HG03108 (cell line): ENCODE measurements at regions not wholly inside any gene's neighbourhood (a gene's known extent, or its start where the extent isn't known, plus 50 kb on each side); places are given as distances from the start of the nearest gene placed in this dataset.
"Not testable (repeated sequence)": the region's sequence is repeated elsewhere in the genome, so short reads cannot be mapped to it uniquely, and the experiment has no call there.

ENCODE experiments used
- ATAC-seq: cut with Tn5 transposase; IDR thresholded peaks from one replicate; pipeline ENCODE4 v1.9.1; 2021; ENCODE audit warnings: moderate library complexity; ENCODE audit not compliant: unreplicated experiment

DNA sequence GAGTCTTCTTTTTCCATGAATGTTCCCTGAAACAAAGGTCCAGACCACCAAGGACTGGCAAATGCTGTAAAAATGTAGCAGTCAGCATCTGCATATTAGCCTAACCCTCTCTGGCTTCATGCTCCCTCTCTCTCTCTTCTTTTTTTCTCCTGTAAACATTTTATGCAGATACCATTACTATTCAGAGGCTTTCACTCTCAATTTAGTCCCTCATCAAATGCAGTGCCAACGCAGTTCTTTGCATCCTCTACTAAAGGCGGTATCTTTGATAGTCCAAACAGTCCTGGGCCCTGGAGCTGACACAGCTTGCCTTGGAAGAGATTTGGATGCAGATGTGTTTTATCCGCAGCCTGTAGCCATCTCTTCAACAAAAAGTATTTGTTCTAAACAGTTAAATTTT lies 167.1 kb upstream of the MMS22L start:
- no peak for ATAC-seq

DNA sequence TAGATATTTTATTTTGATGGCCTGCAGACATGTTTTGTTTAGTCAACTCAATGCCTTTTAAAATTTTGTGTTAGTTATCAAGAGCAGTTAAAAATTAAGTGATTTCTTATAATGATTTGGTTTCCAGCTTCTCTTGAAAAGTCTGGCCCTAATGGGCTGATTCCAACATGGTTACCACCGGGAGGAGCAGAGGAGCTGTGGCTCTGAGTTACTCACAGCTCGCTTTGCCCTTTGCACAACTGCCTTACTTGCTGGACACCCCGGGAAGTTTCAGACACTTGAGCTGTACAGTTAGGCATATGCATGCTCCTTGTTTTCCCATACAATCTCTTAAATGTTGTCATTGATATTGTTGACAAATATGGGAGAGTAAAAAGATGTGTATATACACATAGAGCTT lies 173.1 kb upstream of the MMS22L start:
- ATAC-seq, result no peak

DNA sequence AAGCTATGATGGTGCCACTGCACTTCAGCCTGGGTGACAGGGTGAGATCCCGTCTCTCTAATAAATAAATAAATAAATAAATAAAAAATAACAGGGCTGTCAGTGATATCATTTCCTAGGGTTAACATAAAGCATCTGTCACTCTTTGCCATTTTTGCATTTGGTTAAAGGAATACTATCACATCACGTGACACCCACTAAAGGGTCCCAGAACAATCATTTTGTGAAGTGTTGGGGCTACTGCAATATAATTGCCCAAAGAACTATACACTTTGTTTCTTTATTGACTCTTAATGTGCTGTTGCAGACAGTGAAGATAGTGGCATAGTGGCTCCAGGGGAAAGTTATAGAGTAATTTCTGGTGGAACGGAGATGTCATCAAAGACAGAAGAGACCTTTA lies 176.5 kb upstream of the MMS22L start:
- no peak for ATAC-seq

DNA sequence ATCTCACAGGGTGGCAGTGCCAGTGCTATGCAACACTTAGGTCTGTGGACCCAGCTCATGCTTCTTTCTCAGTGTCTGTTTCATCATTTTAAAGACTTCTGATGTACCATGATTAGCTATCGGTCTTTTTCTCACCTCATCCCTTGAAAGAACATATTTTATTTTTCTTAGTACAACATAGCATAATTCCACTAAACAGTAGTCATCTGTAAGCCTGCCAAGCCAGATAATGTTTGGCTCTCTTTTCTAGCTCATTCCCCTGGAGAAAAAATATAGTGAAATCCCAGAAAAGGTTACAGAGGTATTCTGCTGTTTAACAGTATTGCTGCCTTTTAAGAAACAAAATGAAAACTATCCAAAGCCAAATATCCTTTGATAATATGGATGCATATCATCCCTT lies 177.0 kb upstream of the MMS22L start:
- no peak for ATAC-seq

DNA sequence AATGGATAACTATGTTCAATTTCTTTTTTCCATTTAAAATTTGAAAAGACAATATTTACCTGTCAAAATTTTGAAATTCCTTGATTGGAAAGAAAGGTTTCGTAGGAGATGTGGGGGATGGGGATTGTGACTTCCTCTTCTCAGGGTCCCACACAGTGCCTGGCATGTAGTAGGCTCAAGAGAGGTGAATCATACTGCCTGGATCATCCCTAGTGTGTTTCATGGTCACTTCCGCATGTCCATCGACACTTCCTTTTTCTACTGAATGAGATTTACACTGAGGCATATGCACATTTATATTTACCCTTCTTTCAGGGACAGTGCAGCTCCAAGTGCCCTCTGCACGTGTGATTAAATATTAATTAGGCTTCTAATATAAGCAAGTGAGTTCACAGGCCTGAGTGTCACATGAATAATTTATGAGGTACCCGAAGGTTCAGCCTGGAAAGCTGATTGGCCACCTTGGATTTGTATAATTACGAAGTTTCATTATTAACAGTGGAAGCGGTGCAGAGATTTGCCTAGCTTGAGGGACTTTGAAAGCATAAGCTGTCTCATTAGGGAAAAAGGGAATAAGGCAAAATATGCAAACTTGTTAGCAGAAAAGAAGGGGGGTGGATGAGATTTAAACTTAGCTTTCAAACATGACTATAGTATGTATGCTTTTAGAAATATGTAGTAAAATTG lies 177.5 kb upstream of the MMS22L start:
- no peak for ATAC-seq

DNA sequence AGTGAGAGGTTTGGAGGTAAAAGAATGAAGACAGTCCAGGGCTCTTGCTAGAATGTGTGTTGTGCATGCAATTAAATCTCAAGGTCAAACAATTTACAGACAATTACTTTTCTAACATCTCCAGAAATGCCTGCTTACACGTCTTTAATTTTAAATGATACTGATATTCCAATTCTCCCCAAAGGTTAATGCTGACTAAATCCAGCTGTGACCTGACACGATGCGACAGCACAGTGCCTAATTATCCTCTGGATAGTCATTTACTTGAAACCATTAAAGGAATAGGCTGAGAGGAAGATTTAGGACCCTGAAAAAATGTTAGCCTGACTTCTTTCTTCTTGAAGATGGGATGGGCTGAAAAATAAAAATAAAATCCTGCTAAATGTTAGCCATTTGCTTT lies 178.2 kb upstream of the MMS22L start:
- no peak for ATAC-seq

DNA sequence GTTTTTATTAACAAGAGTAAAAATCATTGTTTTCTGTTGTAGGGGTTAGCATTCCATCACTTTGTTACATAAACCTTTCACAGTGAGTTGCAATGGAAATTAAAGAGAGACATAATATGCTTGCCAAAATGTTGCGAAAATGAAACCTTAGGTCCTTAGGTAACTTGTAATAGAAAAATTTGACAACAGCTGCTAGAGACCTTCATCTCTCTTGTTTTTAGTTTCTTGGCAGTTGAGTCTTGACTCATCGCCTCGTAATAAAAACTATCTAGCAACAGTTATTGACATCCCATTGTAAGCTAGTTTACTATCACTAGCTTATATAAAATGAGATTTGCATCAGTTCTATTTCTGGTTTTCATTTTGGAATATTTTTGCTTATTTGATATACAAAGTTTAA lies 179.0 kb upstream of the MMS22L start:
- ATAC-seq, result no peak

DNA sequence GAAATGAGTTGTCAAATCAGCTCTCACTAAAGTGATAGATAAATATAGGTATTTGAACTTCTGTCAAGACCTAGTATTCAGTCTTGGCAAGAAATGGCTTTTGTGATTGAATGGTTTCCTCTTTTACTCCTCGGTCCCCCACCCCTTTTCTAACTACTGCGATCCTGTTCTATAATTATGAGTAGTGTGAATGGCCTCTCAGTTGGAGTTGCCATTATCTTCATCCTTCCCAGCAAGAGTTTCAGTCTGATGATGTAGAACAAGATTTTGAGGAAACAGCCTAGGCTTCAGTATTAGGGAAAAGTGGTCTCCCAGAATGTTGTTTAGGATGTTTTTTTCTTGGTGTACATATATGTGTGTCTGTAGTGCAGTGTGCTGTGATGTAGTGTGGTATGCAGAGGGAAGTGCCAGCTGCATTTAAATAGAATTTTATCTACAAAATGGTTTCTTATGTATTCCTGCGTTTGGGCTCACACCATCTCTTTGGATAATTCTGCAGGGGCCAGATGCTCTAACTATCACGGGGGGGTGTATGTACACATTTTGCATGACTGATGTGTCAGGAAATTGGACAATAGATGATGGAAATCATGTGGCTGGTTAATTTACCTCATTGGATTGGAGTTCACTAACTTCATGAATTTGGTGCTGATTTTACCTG lies 180.1 kb upstream of the MMS22L start:
- ATAC-seq, result no peak

DNA sequence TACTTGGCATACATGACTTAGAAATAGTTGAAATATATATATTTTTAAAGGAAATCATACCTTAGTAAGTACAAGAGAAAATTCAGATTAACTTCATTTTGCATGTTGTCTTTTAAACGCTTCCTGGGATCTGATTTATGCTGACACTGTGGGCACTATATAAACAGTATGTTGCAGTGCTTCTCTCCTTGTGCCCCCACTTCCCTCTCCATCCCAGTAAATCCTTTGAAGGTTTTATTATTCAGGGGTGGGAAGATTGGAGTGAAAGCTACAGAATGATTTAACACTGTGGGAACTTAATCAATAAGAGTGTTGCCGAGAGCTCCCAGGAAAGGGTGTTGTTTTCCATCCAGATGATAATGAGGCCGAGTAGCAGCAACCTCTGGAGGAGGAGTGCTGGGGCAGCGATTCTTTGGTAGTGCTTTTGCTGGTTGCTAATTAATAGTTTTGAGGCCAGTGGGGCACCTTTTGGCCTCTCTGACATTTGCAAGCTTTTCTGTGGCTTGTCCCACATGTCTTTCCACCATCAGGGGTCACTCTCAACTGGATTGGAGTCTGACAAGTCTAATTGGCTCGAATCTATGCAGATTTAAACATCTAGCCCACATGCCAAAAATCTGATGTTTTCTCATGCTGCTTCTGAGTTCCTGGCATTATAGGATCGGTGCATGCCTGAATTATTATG lies 183.0 kb upstream of the MMS22L start:
- no peak for ATAC-seq

DNA sequence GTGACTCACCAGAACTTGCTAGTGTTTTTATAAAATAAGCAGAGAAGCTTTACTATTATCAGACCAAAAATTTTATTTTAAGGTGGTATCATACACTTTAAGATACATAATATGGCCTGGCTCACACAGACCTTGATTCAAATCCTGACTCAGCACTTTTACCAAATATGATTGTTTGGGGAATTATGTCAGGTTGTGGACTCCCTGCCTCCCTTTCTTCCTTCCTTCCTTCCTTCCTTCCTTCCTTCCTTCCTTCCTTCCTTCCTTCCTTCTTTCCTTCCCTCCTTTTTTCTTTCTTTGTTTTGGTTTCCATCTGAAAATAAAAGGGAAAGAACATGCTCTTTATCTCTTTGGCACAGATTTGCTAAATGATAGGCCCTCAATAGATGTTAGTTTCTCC lies 186.0 kb upstream of the MMS22L start:
- ATAC-seq, result no peak

DNA sequence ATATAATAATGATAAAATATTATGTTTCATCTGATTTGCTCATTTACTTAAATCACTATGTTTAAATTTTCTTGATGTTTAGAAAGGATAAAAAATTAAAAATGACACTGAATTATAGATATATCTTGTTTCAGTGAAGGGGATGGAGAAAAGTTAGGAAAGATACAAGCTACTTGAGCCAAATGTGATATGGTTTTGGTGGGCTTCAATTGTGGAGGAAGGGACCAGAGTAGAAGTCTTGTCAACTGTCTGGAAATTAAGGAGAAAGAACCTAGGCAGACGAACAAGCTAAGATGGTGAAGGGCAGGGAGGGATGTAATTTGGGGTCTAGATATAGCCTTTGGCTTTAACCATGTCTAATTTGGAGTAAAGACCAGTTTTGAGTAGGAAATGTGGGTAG lies 186.4 kb upstream of the MMS22L start:
- no peak for ATAC-seq

DNA sequence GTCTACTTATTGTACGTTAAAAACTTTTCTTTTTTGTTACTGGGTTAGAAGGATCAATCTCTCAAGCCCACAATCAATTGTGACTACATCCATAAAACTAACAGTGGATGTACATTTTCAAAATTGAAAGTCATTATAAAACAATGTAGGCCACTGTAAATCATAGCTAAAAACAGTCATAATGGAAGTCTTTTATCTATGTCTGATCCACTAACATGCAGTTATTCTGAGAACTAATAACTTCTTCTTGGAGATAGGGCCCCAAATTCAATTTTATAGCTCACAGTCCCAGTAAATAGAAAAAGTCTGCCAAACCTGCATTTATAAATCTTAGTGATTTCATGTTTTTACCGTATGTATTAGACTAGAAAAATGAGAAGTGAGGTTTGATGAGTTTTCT lies 187.3 kb upstream of the MMS22L start:
- ATAC-seq, result no peak

DNA sequence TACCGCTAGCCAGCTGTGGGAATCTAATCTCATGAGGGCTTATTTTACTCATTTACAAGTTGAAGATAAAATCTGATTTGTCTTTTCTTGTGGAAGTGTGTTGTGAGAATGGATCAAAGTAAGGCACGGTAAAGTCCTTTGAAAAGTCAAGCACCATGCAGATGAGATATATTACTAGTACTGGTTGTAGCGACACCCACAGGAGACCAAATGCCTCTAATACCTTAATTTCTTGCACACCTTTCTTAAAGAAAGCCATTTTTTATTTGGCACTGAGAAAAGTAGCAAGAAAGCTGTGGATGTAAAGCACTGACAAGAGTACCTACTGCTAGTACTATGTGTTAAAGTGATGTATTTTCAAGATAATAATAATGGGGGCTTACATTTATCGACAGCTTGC lies 191.0 kb upstream of the MMS22L start:
- ATAC-seq, result no peak

DNA sequence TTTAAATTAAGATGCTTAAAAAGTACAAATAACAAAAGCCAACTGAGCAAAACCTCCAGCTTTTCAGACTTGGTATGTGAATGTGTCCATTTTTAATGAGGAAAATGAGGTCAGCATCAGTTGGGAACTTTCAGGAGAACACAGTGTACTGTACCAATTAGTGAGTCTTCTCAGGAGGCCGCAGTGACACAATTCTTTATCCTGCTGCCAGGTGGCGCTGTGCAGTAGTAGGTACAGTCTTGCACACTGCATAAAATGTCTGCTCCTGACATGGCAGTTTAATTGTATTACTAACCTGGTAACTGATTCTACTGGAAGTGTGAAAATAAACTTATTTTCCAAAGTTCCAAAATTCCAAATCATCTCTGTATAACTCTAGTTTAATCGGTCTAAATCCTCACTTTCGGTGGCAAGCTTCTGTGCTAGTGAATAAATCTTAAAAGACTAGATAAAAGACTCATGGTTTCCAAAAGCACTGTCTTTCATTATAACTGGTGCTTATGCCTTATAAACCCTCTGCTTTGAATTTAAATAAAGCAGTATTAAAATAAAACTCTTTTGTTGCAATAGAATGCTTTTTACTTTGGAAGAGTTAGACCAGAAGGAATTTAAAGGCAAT lies 214.8 kb upstream of the MMS22L start:
- peak; percentile 96 for ATAC-seq

DNA sequence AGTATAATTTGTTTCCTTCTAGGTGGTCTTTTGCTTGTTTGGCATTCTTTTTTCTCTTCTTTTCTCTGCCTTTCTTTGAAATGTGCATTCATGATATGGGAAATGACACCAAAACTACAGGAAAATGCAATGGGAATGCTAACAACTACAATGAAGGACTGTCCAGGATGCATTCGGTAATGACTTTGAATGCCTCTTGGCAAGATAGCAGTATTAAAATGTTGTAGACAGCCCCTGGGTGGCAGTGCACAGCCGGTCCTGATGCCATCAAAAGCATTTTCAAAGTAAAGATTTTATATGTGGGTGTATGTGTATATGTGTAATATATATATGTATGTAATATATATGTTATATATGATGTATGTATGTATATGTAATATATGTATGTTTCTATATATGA lies 218.8 kb upstream of the MMS22L start:
- no peak for ATAC-seq

DNA sequence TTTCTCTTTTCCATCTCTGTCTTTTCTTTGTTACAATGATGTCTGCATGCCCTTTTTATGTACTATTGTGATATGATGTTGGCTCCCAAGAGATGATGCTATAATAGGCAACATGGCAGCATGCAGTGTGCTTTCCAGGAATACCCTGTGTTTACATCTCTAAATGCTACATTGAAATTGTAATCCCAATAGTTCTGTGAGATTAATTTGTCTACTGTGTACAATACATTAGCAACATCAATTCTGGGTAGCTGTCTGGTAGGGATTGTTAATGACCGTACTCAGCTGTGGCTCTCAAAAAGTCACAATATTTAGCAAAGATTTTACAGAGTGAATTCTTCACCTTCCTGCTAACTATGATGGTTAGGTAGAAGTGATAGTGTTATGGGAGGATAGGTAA lies 225.6 kb upstream of the MMS22L start:
- no peak for ATAC-seq

DNA sequence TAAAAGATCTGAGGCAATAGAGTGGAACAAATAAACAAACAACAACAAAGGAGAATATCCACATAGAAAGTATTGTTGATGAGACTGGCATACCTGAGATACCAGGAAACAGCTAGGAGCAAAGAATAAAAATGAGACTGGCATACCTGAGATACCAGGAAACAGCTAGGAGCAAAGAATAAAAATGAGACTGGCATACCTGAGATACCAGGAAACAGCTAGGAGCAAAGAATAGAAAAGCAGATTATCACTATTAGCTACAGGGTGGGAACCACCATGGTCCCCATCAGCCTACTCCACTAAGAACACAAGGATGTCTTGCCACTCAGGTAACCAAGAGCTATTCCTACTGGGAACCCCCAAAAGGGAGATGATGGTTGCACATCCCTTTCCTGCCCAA lies 230.2 kb upstream of the MMS22L start:
- ATAC-seq, result not testable (repeated sequence)

DNA sequence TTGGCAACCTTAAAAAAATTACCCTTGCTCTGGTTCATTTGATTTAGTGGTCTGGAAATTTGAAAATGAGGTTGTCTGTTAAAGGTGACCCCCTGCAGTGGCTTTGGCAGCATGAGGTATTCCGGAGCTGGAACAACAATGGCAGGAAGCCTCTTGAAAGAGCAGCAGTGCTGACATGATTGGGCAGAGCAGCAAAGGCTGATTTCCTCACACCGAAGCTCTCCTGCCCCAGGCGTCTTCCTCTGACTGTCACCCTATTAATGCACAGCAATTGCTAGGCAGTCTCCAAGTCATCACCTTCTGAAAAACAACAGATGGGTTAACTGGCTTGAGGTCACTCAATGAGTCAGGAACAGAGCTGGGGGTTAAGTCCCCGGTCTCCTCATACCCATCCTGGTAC lies 241.8 kb upstream of the MMS22L start:
- ATAC-seq, result no peak

DNA sequence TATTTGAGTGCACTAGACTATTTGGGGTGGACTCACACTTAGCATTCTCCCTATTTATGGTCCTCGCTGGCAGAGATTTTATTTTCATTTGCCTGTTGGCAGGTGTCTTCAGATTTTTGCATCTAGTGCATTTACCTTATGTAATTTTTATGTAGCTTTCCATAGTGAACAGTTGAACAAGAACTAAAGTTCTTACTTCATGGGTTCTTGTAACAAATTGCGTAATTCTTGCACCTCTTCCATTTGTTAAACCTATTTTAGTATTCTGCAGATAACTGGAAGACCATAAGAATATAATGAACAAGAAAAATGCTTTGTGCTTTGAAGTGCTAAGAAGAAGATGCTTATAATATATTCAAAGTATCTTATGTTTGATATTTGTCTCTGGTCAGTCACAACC lies 252.8 kb upstream of the MMS22L start:
- ATAC-seq, result no peak

DNA sequence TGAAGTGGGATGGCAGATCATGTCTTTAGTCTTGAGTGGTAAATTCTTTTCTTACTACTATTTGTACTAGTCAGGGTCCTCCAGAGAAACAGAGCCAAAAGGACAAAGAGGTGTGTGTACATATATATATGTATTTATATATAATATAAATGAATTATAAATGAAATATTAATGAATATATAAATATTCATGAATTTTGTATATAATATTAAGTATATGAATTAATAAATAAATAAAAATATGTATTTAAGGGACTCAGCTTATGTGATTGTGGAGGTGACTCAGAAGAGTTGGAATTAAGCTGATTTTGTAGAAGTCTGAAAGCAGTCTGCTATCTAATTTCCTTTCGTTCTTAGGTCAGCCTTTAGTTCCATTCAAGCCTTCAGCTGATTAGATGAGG lies 265.3 kb upstream of the MMS22L start:
- ATAC-seq, result no peak

DNA sequence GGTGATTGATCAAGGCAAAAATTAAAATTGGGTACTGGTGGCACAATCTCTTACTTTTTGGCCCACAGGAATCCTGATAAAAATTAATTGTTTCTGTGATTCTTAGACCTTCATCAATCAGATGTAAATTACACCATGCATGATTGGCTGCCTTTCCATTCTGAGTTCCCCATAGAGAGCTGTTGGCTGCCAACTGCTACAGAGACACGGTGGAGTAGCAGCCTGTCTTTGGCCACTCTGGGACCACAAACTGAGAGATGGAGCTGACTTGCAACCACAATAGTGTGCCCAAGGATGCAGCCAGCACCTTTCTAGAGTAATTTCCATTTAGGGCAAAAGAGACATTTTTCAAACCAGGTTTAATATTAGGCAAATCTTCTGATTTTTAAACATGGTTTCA lies 274.3 kb upstream of the MMS22L start:
- ATAC-seq, result no peak

DNA sequence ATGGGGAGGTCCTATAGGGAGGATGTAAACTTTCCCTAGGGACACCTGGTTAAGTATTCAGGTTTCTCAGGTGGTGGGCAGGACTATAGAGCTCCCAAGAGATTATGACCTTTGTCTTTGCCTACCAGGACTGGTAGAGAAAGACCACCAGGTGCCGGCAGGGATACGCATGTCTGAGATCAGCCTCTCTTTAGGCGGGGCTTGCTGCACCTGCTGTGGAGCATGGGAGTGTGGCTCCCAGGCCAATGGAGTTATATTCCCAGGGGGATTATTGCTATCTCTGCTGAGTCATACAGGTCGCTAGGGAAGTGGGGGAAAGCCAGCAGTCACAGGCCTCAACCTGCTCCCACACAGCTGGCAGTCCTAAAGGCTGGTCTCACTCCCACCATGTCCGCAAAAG lies 280.5 kb upstream of the MMS22L start:
- ATAC-seq, result no peak
